Fibroblast of villous mesenchyme (primary cell): ENCODE measurements at regions not wholly inside any gene's neighbourhood (a gene's known extent, or its start where the extent isn't known, plus 50 kb on each side); places are given as distances from the start of the nearest gene placed in this dataset.

Source experiments
- DNase-seq: peaks from one replicate; pipeline ENCODE4 v3.0.0-alpha.2; 2010; ENCODE audit warnings: low read depth
- H3K4me3 ChIP-seq: 2 replicates; pipeline ENCODE4 v1.5.1; 2011; ENCODE audit warnings: low read depth, mild to moderate bottlenecking, low read length
- TF ChIP-seq, protein P1 (sequence below): IDR thresholded peaks from 2 replicates; pipeline ENCODE4 v1.5.1; 2012; ENCODE audit warnings: low read depth, mild to moderate bottlenecking, low read length; ENCODE audit not compliant: insufficient read depth

- DNase-seq, result no peak
- TF ChIP-seq, protein P1, sequence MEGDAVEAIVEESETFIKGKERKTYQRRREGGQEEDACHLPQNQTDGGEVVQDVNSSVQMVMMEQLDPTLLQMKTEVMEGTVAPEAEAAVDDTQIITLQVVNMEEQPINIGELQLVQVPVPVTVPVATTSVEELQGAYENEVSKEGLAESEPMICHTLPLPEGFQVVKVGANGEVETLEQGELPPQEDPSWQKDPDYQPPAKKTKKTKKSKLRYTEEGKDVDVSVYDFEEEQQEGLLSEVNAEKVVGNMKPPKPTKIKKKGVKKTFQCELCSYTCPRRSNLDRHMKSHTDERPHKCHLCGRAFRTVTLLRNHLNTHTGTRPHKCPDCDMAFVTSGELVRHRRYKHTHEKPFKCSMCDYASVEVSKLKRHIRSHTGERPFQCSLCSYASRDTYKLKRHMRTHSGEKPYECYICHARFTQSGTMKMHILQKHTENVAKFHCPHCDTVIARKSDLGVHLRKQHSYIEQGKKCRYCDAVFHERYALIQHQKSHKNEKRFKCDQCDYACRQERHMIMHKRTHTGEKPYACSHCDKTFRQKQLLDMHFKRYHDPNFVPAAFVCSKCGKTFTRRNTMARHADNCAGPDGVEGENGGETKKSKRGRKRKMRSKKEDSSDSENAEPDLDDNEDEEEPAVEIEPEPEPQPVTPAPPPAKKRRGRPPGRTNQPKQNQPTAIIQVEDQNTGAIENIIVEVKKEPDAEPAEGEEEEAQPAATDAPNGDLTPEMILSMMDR, result no peak
- no peak overlapping the region for H3K4me3 ChIP-seq
Measured at GRCh38 chr15:62450061-62450460, 285.0 kb upstream of the C2CD4B start.

- DNase-seq, result no peak
- no peak overlapping the region for H3K4me3 ChIP-seq
- TF ChIP-seq, protein P1, result no peak
Measured at GRCh38 chr15:62452026-62452425, 286.9 kb upstream of the C2CD4B start.

DNA sequence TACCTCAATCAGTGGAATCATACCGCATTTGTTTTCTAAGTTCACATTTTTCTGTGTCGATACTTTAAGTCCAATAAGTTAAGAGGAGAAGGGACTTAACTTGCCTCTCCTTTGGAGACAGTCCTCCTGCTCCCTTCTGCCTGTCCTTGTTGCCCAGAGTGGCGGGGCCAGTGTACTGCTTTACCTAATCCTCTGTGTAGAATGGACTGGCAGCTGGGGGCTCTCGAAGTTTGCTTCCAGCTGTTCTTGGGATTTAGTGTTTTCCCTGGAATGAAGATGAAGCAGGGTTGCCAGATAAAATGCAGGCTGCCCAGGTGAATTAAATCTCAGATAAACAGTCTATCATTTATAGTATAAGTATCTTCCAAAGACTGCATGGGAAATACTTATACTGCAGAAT lies 287.6 kb upstream of the C2CD4B start:
- H3K4me3 ChIP-seq, result no peak overlapping the region
- TF ChIP-seq, protein P1, result no peak
- DNase-seq, result no peak

DNA sequence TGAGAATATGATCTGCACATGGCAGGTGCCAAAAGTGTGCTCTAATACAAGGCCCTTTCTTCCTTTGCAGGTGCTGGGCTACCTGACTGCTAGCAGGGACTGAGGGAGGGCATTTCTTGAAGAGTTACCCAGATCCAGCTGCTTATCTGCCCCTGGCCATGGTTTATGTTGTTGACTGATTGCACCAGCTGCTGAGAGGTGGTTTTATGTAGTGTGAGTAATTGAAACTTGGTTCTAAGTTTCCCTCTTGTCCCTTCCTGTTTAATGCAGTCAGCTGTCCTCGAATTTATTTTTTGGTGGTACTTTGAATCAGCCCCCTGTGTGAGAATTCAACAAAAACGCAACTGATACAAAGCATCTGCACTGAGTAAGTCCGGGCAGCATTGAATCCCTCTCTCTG lies 288.3 kb upstream of the C2CD4B start:
- peak; percentile 49 for DNase-seq
- no peak overlapping the region for H3K4me3 ChIP-seq
- TF ChIP-seq, protein P1, result no peak

DNA sequence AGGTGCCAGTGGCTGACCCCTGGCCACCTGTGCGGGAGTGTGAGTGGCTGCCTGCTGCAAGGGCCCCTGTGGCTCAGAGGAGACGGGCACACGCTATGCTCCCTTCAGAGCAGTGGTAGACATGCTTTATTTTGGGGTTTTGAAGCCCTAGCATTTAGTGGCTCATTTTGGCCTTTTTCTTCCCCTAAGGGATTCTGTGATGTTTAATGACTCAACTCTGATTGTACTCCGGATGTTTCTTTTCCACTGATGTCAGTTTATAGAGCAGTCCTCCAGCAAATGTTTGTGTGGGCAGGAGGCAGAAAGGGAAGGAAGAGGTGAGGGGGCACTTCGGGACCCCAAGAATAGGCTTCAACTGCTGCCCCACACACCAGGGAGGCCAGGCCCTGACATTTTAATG lies 288.9 kb upstream of the C2CD4B start:
- TF ChIP-seq, protein P1, result no peak
- DNase-seq, result no peak
- no peak overlapping the region for H3K4me3 ChIP-seq

- no peak for DNase-seq
- H3K4me3 ChIP-seq, result no peak overlapping the region
- TF ChIP-seq, protein P1, result no peak
Measured at GRCh38 chr15:62454567-62455172, 289.6 kb upstream of the C2CD4B start.

- TF ChIP-seq, protein P1, result no peak
- H3K4me3 ChIP-seq, result no peak overlapping the region
- DNase-seq, result no peak
Measured at GRCh38 chr15:62455441-62455921, 290.4 kb upstream of the C2CD4B start.
